K562 (cell line): ENCODE measurements at regions not wholly inside any gene's neighbourhood (a gene's known extent, or its start where the extent isn't known, plus 50 kb on each side); places are given as distances from the start of the nearest gene placed in this dataset.
A peak's percentile ranks its signal among the peaks of the same experiment; 100 is the strongest.

ENCODE experiments used
- ATAC-seq: fragments of 200-7000 bp; cut with Tn5 transposase; 3 replicates; pipeline ENCODE4 v1.9.1; 2020; ENCODE audit warnings: moderate library complexity
- BruUV-seq: library from RNA; stranded (reverse); fragments of 400-500 nt; replicated peaks from 2 replicates; lab custom pipeline; 2021; lab: Mats Ljungman, UMichigan
- CTCF ChIA-PET: fragments of 300-600 bp; formaldehyde crosslinking; extraction: SDS; loops from one replicate; lab custom pipeline; 2021; ENCODE audit warnings: low intra/inter-chr PET ratio; lab: Yijun Ruan, JAX
- POLR2A ChIA-PET: fragments of 300-600, 350-650 bp; sonication (Branson Sonifier 250); formaldehyde crosslinking; extraction: SDS; loops from one replicate; lab custom pipeline; 2021; ENCODE audit warnings: antibody characterized with exemption, inconsistent platforms; lab: Yijun Ruan, JAX
- DNase-seq, 4 experiments: peaks; one replicate each; pipeline versions ENCODE4 v3.0.0 to v3.0.0-alpha.2; 2011 to 2018; ENCODE audit warnings: low spot score in 3 of 4, mixed read lengths in 3 of 4; ENCODE audit errors: extremely low read depth in 1 of 4
- FAIRE-seq: peaks from 2 replicates; lab custom pipeline; 2011; peaks lifted over from hg19 to GRCh38; lab: Jason Lieb, UNC
- H2AFZ ChIP-seq: 2 replicates; pipeline ENCODE4 v1.6.0; 2011; ENCODE audit warnings: low read depth, low read length, control low read depth, inconsistent platforms
- H3K27ac ChIP-seq: fragments of 200-600 bp; 3 replicates; pipeline ENCODE4 v1.8.0; 2011; ENCODE audit warnings: low read depth, mild to moderate bottlenecking, control low read depth, inconsistent platforms, low read length, moderate library complexity, mixed read lengths; ENCODE audit errors: extremely low read depth
- H3K27me3 ChIP-seq, 2 experiments: fragments of 300-600 bp in 1 of 2; 2 replicates in 1 of 2; 3 replicates in 1 of 2; pipeline versions ENCODE4 v1.6.0 to v1.8.0; 2011; ENCODE audit warnings: inconsistent platforms in 2 of 2, low read length in 2 of 2, mild to moderate bottlenecking in 1 of 2, mixed read lengths in 1 of 2, moderate library complexity in 1 of 2; ENCODE audit not compliant: control insufficient read depth in 2 of 2, insufficient read depth in 2 of 2
- H3K36me3 ChIP-seq: fragments of 300-600 bp; 3 replicates; pipeline ENCODE4 v1.8.0; 2011; ENCODE audit warnings: mild to moderate bottlenecking, low read length, inconsistent platforms; ENCODE audit not compliant: control insufficient read depth, insufficient read depth
- H3K4me1 ChIP-seq, 2 experiments: fragments of 200-600 bp in 1 of 2; replicated peaks in 1 of 2; 2 replicates in 1 of 2; 3 replicates in 1 of 2; pipeline versions ENCODE4 v1.5.1 to v1.8.0; 2011; ENCODE audit warnings: inconsistent platforms in 2 of 2, low read length in 2 of 2, mild to moderate bottlenecking in 1 of 2, mixed read lengths in 1 of 2, moderate library complexity in 1 of 2; ENCODE audit not compliant: control insufficient read depth in 2 of 2, insufficient read depth in 2 of 2
- H3K4me2 ChIP-seq: 2 replicates; pipeline ENCODE4 v1.6.1; 2011; ENCODE audit warnings: low read length, control low read depth, inconsistent platforms, mixed read lengths; ENCODE audit not compliant: insufficient read depth
- H3K4me3 ChIP-seq: fragments of 200-600 bp; sonication (generic), shearing (Covaris generic); 2 replicates; pipeline ENCODE4 v1.5.1; 2016; ENCODE audit warnings: control low read depth, inconsistent platforms
- H3K79me2 ChIP-seq: fragments of 200-600 bp; 3 replicates; pipeline ENCODE4 v1.8.0; 2011; ENCODE audit warnings: low read length, inconsistent platforms; ENCODE audit not compliant: control insufficient read depth, insufficient read depth
- H3K9ac ChIP-seq, 2 experiments: 2 replicates each; pipeline versions ENCODE4 v1.6.0 to v1.6.1; 2011; ENCODE audit warnings: low read depth in 2 of 2, low read length in 2 of 2, control low read depth in 1 of 2, inconsistent platforms in 1 of 2, mild to moderate bottlenecking in 1 of 2, mixed read lengths in 1 of 2; ENCODE audit not compliant: insufficient read depth in 1 of 2
- H3K9me1 ChIP-seq: one replicate; pipeline ENCODE4 v1.6.0; 2011; ENCODE audit warnings: inconsistent platforms, mild to moderate bottlenecking, low read length, moderate library complexity; ENCODE audit not compliant: control insufficient read depth, insufficient read depth
- H3K9me3 ChIP-seq: replicated peaks from 2 replicates; pipeline ENCODE4 v1.5.1; 2011; ENCODE audit warnings: low read depth, low read length, inconsistent platforms; ENCODE audit not compliant: control insufficient read depth, insufficient read depth
- H4K20me1 ChIP-seq: replicated peaks from 2 replicates; pipeline ENCODE4 v1.6.1; 2011; ENCODE audit warnings: low read length, inconsistent platforms, mixed read lengths; ENCODE audit not compliant: control insufficient read depth, insufficient read depth
- BACH1 ChIP-seq: fragments of 200-800 bp; sonication (Bioruptor generic); IDR thresholded peaks from 2 replicates; pipeline ENCODE4 v1.6.1; 2016; ENCODE audit warnings: missing genetic modification characterization, missing compliant biosample characterization
- GTF2A2 ChIP-seq: IDR thresholded peaks from 2 replicates; pipeline ENCODE4 v1.6.1; 2016; ENCODE audit warnings: mild to moderate bottlenecking, missing genetic modification characterization, missing compliant biosample characterization
- ILK ChIP-seq: fragments of 450-650 bp; IDR thresholded peaks from 2 replicates; pipeline ENCODE4 v1.6.1; 2016; ENCODE audit warnings: missing genetic modification characterization, low read depth, mild to moderate bottlenecking, missing compliant biosample characterization, moderate library complexity, borderline replicate concordance
- MEF2D ChIP-seq: conservative IDR thresholded peaks from 2 replicates; pipeline ENCODE4 v1.6.1; 2016; ENCODE audit warnings: low read depth, missing genetic modification characterization, missing compliant biosample characterization
- MEIS2 ChIP-seq: fragments of 450-650 bp; IDR thresholded peaks from 2 replicates; pipeline ENCODE4 v1.6.1; 2014; ENCODE audit warnings: mild to moderate bottlenecking; ENCODE audit not compliant: partially characterized antibody
- PCBP1 ChIP-seq: fragments of 200-400 bp; formaldehyde crosslinking; IDR thresholded peaks from 2 replicates; pipeline ENCODE4 v1.6.1; 2018; ENCODE audit warnings: mild to moderate bottlenecking, low read depth, low read length; ENCODE audit not compliant: poor library complexity, severe bottlenecking
- THRAP3 ChIP-seq: fragments of 450-650 bp; IDR thresholded peaks from 2 replicates; pipeline ENCODE4 v1.6.1; 2016; ENCODE audit warnings: mild to moderate bottlenecking, inconsistent platforms, borderline replicate concordance
- ZNF239 ChIP-seq: fragments of 250-450 bp; sonication (Bioruptor Pico); IDR thresholded peaks from 2 replicates; pipeline ENCODE4 v1.4.0; 2020; ENCODE audit warnings: mild to moderate bottlenecking
- ZNF584 ChIP-seq: fragments of 200-800 bp; sonication (Bioruptor generic); IDR thresholded peaks from 2 replicates; pipeline ENCODE4 v1.6.1; 2016; ENCODE audit warnings: low read depth, mild to moderate bottlenecking, missing genetic modification characterization, missing compliant biosample characterization
- ZNF766 ChIP-seq: fragments of 200-800 bp; sonication (Bioruptor generic); conservative IDR thresholded peaks from 2 replicates; pipeline ENCODE4 v1.6.1; 2016; ENCODE audit warnings: missing genetic modification characterization, missing compliant biosample characterization
- WGBS: fragments of 100-300 bp; shearing (Covaris generic); methylation state at CpG from one replicate; pipeline ENCODE4 v1.1.6; 2016; ENCODE audit warnings: low coverage, mixed read lengths; ENCODE audit not compliant: insufficient coverage; ENCODE audit errors: missing lambda C conversion rate; 5-methylcytosine and 5-hydroxymethylcytosine counted together
- in situ Hi-C: fragments of 300-500 bp; cut with MboI; formaldehyde crosslinking; loops from 4 replicates; pipeline ENCODE4 v1.15.0; 2018; ENCODE audit warnings: inconsistent platforms, mixed read lengths
- intact Hi-C: fragments of 100-400 bp; cut with micrococcal nuclease; formaldehyde crosslinking; loops from 2 replicates; pipeline ENCODE4 v1.14.2; 2022
- TF ChIP-seq, protein P1 (sequence below): fragments of 450-650 bp; IDR thresholded peaks from 2 replicates; pipeline ENCODE4 v1.6.1; 2018; ENCODE audit not compliant: partially characterized antibody

DNA sequence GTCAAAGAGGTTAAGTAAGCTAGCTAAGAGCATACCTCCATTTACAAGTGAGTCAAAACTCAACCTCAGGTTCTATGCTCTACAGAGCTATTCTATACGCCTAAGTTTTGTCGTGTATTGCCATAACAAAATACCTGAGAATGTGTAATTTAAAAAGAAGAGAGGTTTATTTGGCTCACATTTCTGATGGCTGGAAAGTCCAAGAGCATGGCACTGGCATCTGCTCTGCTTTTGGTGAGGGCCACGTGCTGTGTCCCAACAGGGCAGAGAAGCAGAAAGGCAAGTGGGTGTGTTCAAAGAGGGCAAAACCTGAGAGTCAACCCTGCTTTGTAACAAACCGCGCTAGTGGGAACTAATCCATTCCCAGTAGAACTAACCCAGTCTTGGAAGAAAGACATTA, 60.9 kb upstream of the POU2F1 start:
- ChIA-PET POLR2A (no interaction called here), CTCF (no interaction called here)
- in situ Hi-C loops (no loop called here), intact Hi-C loops (no loop called here)
- 13% methylated on average over 5 of the region's 5 CpGs for WGBS
- Histone ChIP-seq H3K27ac (no peak overlapping the region), H3K9ac (no peak overlapping the region), H3K4me1 (peaks cover 0 to 12% of the 10 kb centered on the region in 2 experiments; a peak in 3 of 5 replicates), H3K27me3 (peaks cover 4 to 17% of the 10 kb centered on the region in 2 experiments; a peak in 3 of 5 replicates), H2AFZ (no peak overlapping the region), H3K4me3 (no peak overlapping the region), H3K36me3 (no peaks in the 10 kb centered on the region), H3K9me3 (no peaks in the 10 kb centered on the region), H4K20me1 (no peaks in the 10 kb centered on the region), H3K9me1 (peaks cover 3% of the 10 kb centered on the region), H3K4me2 (no peak overlapping the region), H3K79me2 (no peaks in the 10 kb centered on the region)
- no TSS peak for BruUV-seq
- FAIRE-seq: no peak
- ATAC-seq: no peak
- TF ChIP-seq ZNF766 (CRISPR knock-in tag): peak; percentile 82
- TF ChIP-seq MEIS2: no peak
- DNase-seq: no peak

DNA sequence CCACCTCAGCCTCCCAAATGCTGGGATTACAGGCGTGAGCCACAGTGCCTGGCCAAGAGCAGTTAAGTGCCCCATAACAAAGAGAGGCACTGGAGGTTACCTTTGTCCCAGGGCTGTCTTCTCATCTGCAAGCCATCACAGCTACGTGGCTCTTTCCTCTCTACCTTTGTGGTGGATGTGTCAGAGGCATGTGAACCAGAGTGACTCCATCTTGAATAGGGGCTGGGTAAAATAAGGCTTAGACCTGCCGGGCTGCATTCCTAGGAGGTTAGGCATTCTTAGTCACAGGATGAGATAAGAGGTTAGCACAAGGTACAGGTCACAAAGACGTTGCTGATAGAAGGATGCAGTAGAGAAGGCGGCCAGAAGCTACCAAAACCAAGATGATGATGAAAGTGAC, 59.4 kb upstream of the POU2F1 start:
- Histone ChIP-seq H2AFZ (no peak overlapping the region), H4K20me1 (no peaks in the 10 kb centered on the region), H3K9me3 (no peaks in the 10 kb centered on the region), H3K4me2 (no peak overlapping the region), H3K4me1 (peaks cover 0 to 12% of the 10 kb centered on the region in 2 experiments; a peak in 3 of 5 replicates), H3K4me3 (no peak overlapping the region), H3K36me3 (no peaks in the 10 kb centered on the region), H3K9me1 (peaks cover 3% of the 10 kb centered on the region), H3K27ac (no peak overlapping the region), H3K9ac (no peak overlapping the region), H3K79me2 (no peaks in the 10 kb centered on the region), H3K27me3 (peaks cover 4 to 17% of the 10 kb centered on the region in 2 experiments; a peak in 4 of 5 replicates)
- ATAC-seq: no peak
- POLR2A ChIA-PET: interaction anchor here (1.0 kb wide), 1 partner anchor 11 kb away, joined by 4 read pairs; no protein-coding TSS in a partner anchor
- no peak for DNase-seq
- FAIRE-seq: peak; percentile 35
- CTCF ChIA-PET: no interaction called here
- in situ Hi-C loops (no loop called here), intact Hi-C loops (no loop called here)
- no TSS peak for BruUV-seq
- 3% methylated on average over 5 of the region's 5 CpGs for WGBS
- TF ChIP-seq MEF2D (tag) (peak; percentile 78; the same call in 1 of the 2 replicates), ZNF584 (CRISPR knock-in tag) (peak; percentile 80; the same call in 1 of the 2 replicates), GTF2A2 (tag) (peak; percentile 87), THRAP3 (no peak), BACH1 (tag) (peak; percentile 79; the same call in 1 of the 2 replicates), PCBP1 (no peak), ILK (peak; percentile 77), ZNF766 (CRISPR knock-in tag) (peak; percentile 44; the same call in 1 of the 2 replicates), ZNF239 (CRISPR knock-in tag) (peak; percentile 62)
- TF ChIP-seq, protein P1, sequence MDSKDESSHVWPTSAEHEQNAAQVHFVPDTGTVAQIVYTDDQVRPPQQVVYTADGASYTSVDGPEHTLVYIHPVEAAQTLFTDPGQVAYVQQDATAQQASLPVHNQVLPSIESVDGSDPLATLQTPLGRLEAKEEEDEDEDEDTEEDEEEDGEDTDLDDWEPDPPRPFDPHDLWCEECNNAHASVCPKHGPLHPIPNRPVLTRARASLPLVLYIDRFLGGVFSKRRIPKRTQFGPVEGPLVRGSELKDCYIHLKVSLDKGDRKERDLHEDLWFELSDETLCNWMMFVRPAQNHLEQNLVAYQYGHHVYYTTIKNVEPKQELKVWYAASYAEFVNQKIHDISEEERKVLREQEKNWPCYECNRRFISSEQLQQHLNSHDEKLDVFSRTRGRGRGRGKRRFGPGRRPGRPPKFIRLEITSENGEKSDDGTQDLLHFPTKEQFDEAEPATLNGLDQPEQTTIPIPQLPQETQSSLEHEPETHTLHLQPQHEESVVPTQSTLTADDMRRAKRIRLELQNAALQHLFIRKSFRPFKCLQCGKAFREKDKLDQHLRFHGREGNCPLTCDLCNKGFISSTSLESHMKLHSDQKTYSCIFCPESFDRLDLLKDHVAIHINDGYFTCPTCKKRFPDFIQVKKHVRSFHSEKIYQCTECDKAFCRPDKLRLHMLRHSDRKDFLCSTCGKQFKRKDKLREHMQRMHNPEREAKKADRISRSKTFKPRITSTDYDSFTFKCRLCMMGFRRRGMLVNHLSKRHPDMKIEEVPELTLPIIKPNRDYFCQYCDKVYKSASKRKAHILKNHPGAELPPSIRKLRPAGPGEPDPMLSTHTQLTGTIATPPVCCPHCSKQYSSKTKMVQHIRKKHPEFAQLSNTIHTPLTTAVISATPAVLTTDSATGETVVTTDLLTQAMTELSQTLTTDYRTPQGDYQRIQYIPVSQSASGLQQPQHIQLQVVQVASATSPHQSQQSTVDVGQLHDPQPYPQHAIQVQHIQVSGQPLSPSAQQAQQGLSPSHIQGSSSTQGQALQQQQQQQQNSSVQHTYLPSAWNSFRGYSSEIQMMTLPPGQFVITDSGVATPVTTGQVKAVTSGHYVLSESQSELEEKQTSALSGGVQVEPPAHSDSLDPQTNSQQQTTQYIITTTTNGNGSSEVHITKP: no peak
